HEK293 (cell line): ENCODE measurements at regions not wholly inside any gene's neighbourhood (a gene's known extent, or its start where the extent isn't known, plus 50 kb on each side); places are given as distances from the start of the nearest gene placed in this dataset.

Experiments used
- CTCF ChIA-PET: fragments of 350-600 bp; formaldehyde crosslinking; extraction: SDS; loops from one replicate; lab custom pipeline; 2021; ENCODE audit warnings: antibody characterized with exemption; lab: Yijun Ruan, JAX
- POLR2A ChIA-PET: fragments of 300-600 bp; formaldehyde crosslinking; extraction: SDS; loops from one replicate; lab custom pipeline; 2020; ENCODE audit warnings: antibody characterized with exemption, inconsistent platforms; lab: Yijun Ruan, JAX
- H3K27ac ChIP-seq: fragments of 200-500 bp; sonication (Bioruptor generic); 2 replicates; pipeline ENCODE4 v1.5.1; 2014; ENCODE audit warnings: low read depth, low read length, control low read depth, inconsistent platforms; ENCODE audit errors: extremely low read depth
- H3K36me3 ChIP-seq, 2 experiments: fragments of 200-500 bp in 1 of 2; sonication (Bioruptor generic) in 1 of 2; 1 replicate in 1 of 2; 2 replicates in 1 of 2; pipeline ENCODE4 v1.5.1; 2014 to 2017; ENCODE audit warnings: inconsistent platforms in 2 of 2, low read length in 2 of 2; ENCODE audit not compliant: control insufficient read depth in 2 of 2, insufficient read depth in 1 of 2
- H3K4me1 ChIP-seq: fragments of 200-500 bp; sonication (Bioruptor generic); 2 replicates; pipeline ENCODE4 v1.5.1; 2014; ENCODE audit warnings: mild to moderate bottlenecking, low read length, inconsistent platforms; ENCODE audit not compliant: control insufficient read depth, insufficient read depth
- H3K4me3 ChIP-seq: 2 replicates; pipeline ENCODE4 v1.5.1; 2011; ENCODE audit warnings: low read depth, mild to moderate bottlenecking, control low read depth, low read length, moderate library complexity
- H3K9me3 ChIP-seq: fragments of 200-500 bp; sonication (Bioruptor generic); 2 replicates; pipeline ENCODE4 v1.5.1; 2014; ENCODE audit warnings: low read depth, low read length, inconsistent platforms; ENCODE audit not compliant: control insufficient read depth, insufficient read depth
- BCL11A ChIP-seq: fragments of 450-650 bp; formaldehyde crosslinking; IDR thresholded peaks from 2 replicates; pipeline ENCODE4 v1.5.1; 2016; ENCODE audit warnings: low read depth, missing biosample characterization, missing genetic modification characterization
- GLIS2 ChIP-seq: fragments of 450-650 bp; formaldehyde crosslinking; IDR thresholded peaks from 2 replicates; pipeline ENCODE4 v1.5.1; 2016; ENCODE audit warnings: missing biosample characterization, missing genetic modification characterization
- KLF16 ChIP-seq: fragments of 450-650 bp; formaldehyde crosslinking; IDR thresholded peaks from 2 replicates; pipeline ENCODE4 v1.5.1; 2017; ENCODE audit warnings: missing biosample characterization, missing genetic modification characterization
- MZF1 ChIP-seq: fragments of 450-650 bp; formaldehyde crosslinking; IDR thresholded peaks from 2 replicates; pipeline ENCODE4 v1.5.1; 2017; ENCODE audit warnings: missing biosample characterization, missing genetic modification characterization, borderline replicate concordance
- SALL2 ChIP-seq: fragments of 450-650 bp; formaldehyde crosslinking; IDR thresholded peaks from 2 replicates; pipeline ENCODE4 v1.5.0; 2017; ENCODE audit warnings: missing biosample characterization, mild to moderate bottlenecking, missing genetic modification characterization, borderline replicate concordance
- TCF7L2 ChIP-seq: IDR thresholded peaks from 2 replicates; pipeline ENCODE4 v1.6.1; 2011; ENCODE audit warnings: low read depth, mild to moderate bottlenecking, inconsistent platforms, low read length, moderate library complexity, borderline replicate concordance
- ZNF140 ChIP-seq: fragments of 450-650 bp; formaldehyde crosslinking; IDR thresholded peaks from 2 replicates; pipeline ENCODE4 v1.5.1; 2016; ENCODE audit warnings: missing biosample characterization, missing genetic modification characterization
- ZNF169 ChIP-seq: fragments of 450-650 bp; formaldehyde crosslinking; IDR thresholded peaks from 2 replicates; pipeline ENCODE4 v1.5.1; 2016; ENCODE audit warnings: missing biosample characterization, missing genetic modification characterization
- ZNF223 ChIP-seq: fragments of 450-650 bp; formaldehyde crosslinking; IDR thresholded peaks from 2 replicates; pipeline ENCODE4 v1.5.1; 2016; ENCODE audit warnings: missing biosample characterization, missing genetic modification characterization
- ZNF23 ChIP-seq: fragments of 450-650 bp; formaldehyde crosslinking; IDR thresholded peaks from 2 replicates; pipeline ENCODE4 v1.5.1; 2016; ENCODE audit warnings: missing biosample characterization, missing genetic modification characterization, borderline replicate concordance
- ZNF311 ChIP-seq: fragments of 450-650 bp; formaldehyde crosslinking; IDR thresholded peaks from 2 replicates; pipeline ENCODE4 v1.5.1; 2017; ENCODE audit warnings: missing biosample characterization, missing genetic modification characterization, borderline replicate concordance
- ZNF324 ChIP-seq: fragments of 450-650 bp; formaldehyde crosslinking; IDR thresholded peaks from 2 replicates; pipeline ENCODE4 v1.5.1; 2016; ENCODE audit warnings: missing biosample characterization, missing genetic modification characterization
- ZNF473 ChIP-seq: fragments of 450-650 bp; formaldehyde crosslinking; IDR thresholded peaks from 2 replicates; pipeline ENCODE4 v1.5.1; 2017; ENCODE audit warnings: missing biosample characterization, missing genetic modification characterization
- ZNF510 ChIP-seq: fragments of 450-650 bp; formaldehyde crosslinking; IDR thresholded peaks from 2 replicates; pipeline ENCODE4 v1.5.1; 2018; ENCODE audit warnings: mild to moderate bottlenecking, missing genetic modification characterization, missing biosample characterization; ENCODE audit not compliant: insufficient replicate concordance
- ZNF626 ChIP-seq: fragments of 450-650 bp; sonication (Bioruptor Pico); formaldehyde crosslinking; IDR thresholded peaks from 2 replicates; pipeline ENCODE4 v1.5.1; 2018; ENCODE audit warnings: missing biosample characterization, missing genetic modification characterization, inconsistent platforms
- TF ChIP-seq, protein P1 (sequence below): fragments of 450-650 bp; formaldehyde crosslinking; IDR thresholded peaks from 2 replicates; pipeline ENCODE4 v1.5.1; 2017; ENCODE audit warnings: missing biosample characterization, missing genetic modification characterization
- TF ChIP-seq, protein P2 (sequence below): fragments of 450-650 bp; formaldehyde crosslinking; IDR thresholded peaks from 2 replicates; pipeline ENCODE4 v1.5.1; 2016; ENCODE audit warnings: missing biosample characterization, missing genetic modification characterization
- TF ChIP-seq, protein P3 (sequence below): fragments of 450-650 bp; formaldehyde crosslinking; IDR thresholded peaks from 2 replicates; pipeline ENCODE4 v1.5.1; 2017; ENCODE audit warnings: missing biosample characterization, missing genetic modification characterization
- TF ChIP-seq, protein P4 (sequence below): fragments of 450-650 bp; formaldehyde crosslinking; IDR thresholded peaks from 2 replicates; pipeline ENCODE4 v1.5.1; 2016; ENCODE audit warnings: missing biosample characterization, missing genetic modification characterization

DNA sequence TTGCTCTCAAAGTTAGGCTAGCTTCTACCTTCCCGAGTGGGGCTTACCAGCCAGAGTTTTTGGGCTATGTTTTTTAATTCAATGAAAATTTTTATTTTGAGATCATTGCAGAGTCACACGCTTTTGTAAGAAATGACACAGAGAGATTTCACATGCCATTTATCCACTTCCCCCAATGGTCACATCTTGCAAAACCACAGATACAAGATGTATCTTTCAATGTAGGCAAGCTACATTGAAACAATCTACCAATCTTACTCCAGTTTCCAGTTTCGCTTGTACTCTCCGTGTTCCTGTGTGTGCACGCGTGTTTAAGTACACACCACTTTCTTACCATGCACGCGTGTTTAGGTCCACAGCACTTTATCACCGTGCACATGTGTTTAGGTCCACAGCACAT is 89.4 kb upstream of the LEP start (continued):
- TF ChIP-seq MZF1 (tag by site-specific recombination) = no peak
- TF ChIP-seq KLF16 (tag by site-specific recombination) = no peak

DNA sequence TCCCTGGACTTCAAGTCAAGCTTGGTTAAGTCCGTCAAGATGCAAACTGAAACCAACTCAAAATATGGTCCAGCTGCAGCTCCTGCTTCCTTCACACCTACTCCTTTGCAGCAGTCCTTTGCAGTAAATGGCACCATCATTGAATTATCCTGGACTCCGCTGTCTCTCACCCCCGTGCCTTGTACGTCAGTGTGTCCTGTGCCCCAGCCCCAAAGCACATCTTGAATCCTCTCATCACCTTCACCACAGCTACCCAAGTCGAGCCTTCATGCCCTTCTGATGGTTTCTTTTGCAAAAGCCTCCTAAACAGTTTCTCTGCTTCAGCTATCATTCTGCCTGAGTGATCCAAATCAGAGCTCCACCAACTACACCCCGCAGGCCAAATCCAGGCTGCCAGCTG is 88.4 kb upstream of the LEP start:
- no peak for TF ChIP-seq ZNF626 (tag by site-specific recombination)
- TF ChIP-seq, protein P1, sequence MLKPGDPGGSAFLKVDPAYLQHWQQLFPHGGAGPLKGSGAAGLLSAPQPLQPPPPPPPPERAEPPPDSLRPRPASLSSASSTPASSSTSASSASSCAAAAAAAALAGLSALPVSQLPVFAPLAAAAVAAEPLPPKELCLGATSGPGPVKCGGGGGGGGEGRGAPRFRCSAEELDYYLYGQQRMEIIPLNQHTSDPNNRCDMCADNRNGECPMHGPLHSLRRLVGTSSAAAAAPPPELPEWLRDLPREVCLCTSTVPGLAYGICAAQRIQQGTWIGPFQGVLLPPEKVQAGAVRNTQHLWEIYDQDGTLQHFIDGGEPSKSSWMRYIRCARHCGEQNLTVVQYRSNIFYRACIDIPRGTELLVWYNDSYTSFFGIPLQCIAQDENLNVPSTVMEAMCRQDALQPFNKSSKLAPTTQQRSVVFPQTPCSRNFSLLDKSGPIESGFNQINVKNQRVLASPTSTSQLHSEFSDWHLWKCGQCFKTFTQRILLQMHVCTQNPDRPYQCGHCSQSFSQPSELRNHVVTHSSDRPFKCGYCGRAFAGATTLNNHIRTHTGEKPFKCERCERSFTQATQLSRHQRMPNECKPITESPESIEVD = no peak
- no peak for TF ChIP-seq SALL2
- TF ChIP-seq, protein P2, sequence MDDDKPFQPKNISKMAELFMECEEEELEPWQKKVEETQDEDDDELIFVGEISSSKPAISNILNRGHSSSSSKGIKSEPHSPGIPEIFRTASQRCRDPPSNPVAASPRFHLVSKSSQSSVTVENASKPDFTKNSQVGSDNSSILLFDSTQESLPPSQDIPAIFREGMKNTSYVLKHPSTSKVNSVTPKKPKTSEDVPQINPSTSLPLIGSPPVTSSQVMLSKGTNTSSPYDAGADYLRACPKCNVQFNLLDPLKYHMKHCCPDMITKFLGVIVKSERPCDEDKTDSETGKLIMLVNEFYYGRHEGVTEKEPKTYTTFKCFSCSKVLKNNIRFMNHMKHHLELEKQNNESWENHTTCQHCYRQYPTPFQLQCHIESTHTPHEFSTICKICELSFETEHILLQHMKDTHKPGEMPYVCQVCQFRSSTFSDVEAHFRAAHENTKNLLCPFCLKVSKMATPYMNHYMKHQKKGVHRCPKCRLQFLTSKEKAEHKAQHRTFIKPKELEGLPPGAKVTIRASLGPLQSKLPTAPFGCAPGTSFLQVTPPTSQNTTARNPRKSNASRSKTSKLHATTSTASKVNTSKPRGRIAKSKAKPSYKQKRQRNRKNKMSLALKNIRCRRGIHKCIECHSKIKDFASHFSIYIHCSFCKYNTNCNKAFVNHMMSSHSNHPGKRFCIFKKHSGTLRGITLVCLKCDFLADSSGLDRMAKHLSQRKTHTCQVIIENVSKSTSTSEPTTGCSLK = no peak
- TF ChIP-seq ZNF324 (tag by site-specific recombination) = no peak
- TF ChIP-seq ZNF23 (tag by site-specific recombination) = no peak
- no peak for TF ChIP-seq BCL11A (tag by site-specific recombination)
- TF ChIP-seq, protein P3, sequence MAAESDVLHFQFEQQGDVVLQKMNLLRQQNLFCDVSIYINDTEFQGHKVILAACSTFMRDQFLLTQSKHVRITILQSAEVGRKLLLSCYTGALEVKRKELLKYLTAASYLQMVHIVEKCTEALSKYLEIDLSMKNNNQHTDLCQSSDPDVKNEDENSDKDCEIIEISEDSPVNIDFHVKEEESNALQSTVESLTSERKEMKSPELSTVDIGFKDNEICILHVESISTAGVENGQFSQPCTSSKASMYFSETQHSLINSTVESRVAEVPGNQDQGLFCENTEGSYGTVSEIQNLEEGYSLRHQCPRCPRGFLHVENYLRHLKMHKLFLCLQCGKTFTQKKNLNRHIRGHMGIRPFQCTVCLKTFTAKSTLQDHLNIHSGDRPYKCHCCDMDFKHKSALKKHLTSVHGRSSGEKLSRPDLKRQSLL (tag by site-specific recombination) = no peak
- TF ChIP-seq ZNF140 (tag by site-specific recombination) = no peak
- TF ChIP-seq ZNF311 (tag by site-specific recombination) = no peak
- no peak for TF ChIP-seq GLIS2 (tag by site-specific recombination)
- TF ChIP-seq ZNF223 (tag by site-specific recombination) = no peak
- TF ChIP-seq ZNF473 (tag by site-specific recombination) = no peak
- TF ChIP-seq TCF7L2 = no peak
- TF ChIP-seq, protein P4, sequence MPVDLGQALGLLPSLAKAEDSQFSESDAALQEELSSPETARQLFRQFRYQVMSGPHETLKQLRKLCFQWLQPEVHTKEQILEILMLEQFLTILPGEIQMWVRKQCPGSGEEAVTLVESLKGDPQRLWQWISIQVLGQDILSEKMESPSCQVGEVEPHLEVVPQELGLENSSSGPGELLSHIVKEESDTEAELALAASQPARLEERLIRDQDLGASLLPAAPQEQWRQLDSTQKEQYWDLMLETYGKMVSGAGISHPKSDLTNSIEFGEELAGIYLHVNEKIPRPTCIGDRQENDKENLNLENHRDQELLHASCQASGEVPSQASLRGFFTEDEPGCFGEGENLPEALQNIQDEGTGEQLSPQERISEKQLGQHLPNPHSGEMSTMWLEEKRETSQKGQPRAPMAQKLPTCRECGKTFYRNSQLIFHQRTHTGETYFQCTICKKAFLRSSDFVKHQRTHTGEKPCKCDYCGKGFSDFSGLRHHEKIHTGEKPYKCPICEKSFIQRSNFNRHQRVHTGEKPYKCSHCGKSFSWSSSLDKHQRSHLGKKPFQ (tag by site-specific recombination) = no peak
- TF ChIP-seq ZNF169 (tag by site-specific recombination) = no peak
- no peak for TF ChIP-seq ZNF510
- ChIA-PET POLR2A (no interaction called here), CTCF (interaction anchor here (1.0 to 2.5 kb wide), 2 partner anchors 17 to 26 kb away, joined by 3 to 15 read pairs; no protein-coding TSS in a partner anchor)
- H3K4me1 ChIP-seq = no peaks in the 10 kb centered on the region
- H3K4me3 ChIP-seq = no peak overlapping the region
- H3K27ac ChIP-seq = no peak overlapping the region
- H3K9me3 ChIP-seq = no peaks in the 10 kb centered on the region
- H3K36me3 ChIP-seq = no peaks in the 10 kb centered on the region
